ENCODE measurements at regions not wholly inside any gene's neighbourhood (a gene's known extent, or its start where the extent isn't known, plus 50 kb on each side); places are given as distances from the start of the nearest gene placed in this dataset.

- no peak for TF ChIP-seq RARB (CRISPR knock-in tag; IDR thresholded peaks at IDR 0.05)
- TF ChIP-seq NPAS2 (CRISPR knock-in tag; IDR thresholded peaks at IDR 0.05; ENCODE audit: borderline replicate concordance), result no peak
These were observed 179.4 kb downstream of the RBM46 start (continued) for GRCh38 chr4:154960476-154960875.

- TF ChIP-seq MAZ (IDR thresholded peaks at IDR 0.05; ENCODE audit: borderline replicate concordance, low read depth, low read length) (no peak), ZSCAN20 (CRISPR knock-in tag; IDR thresholded peaks at IDR 0.05) (no peak), E2F6 (IDR thresholded peaks at IDR 0.05; ENCODE audit: borderline replicate concordance, low read depth) (no peak), TFCP2L1 (CRISPR knock-in tag; IDR thresholded peaks at IDR 0.05) (no peak), HOXB5 (CRISPR knock-in tag; IDR thresholded peaks at IDR 0.05) (no peak), NPAS2 (CRISPR knock-in tag; IDR thresholded peaks at IDR 0.05; ENCODE audit: borderline replicate concordance) (no peak), POLR2AphosphoS2 (conservative IDR thresholded peaks at IDR 0.05; ENCODE audit: low read length) (no peak), FOSB (CRISPR knock-in tag; IDR thresholded peaks at IDR 0.05) (no peak), HDAC2 (IDR thresholded peaks at IDR 0.05) (no peak), MYC (IDR thresholded peaks at IDR 0.05; ENCODE audit: borderline replicate concordance, low read length) (no peak), JUN (IDR thresholded peaks at IDR 0.05) (no peak)
- 7% methylated on average over 1 of the region's 1 CpG for WGBS (ENCODE audit: missing lambda C conversion rate)
- ATAC-seq (no peak), FAIRE-seq (no peak), DNase-seq (ENCODE audit: low read depth in 1 of 2, low spot score in 1 of 2) (no peak)
- Histone ChIP-seq H3K4me1 (no peaks in the 10 kb centered on the region), H3K4me3 (no peak overlapping the region), H3K9me3 (no peaks in the 10 kb centered on the region), H3K27ac (no peak overlapping the region), H3K4me2 (no peak overlapping the region)
- POLR2A ChIA-PET, result no interaction called here
- CTCF ChIA-PET, result no interaction called here
These were observed 180.2 kb downstream of the RBM46 start for GRCh38 chr4:154961263-154961662.

GRCh38 chr4:154973244-154974035 lies 192.4 kb downstream of the RBM46 start:
- POLR2A ChIA-PET, result no interaction called here
- ATAC-seq (no peak), DNase-seq (ENCODE audit: low read depth in 1 of 2, low spot score in 1 of 2) (no peak), FAIRE-seq (no peak)
- no peak overlapping the region for H3K27ac ChIP-seq
- no peaks in the 10 kb centered on the region for H3K4me1 ChIP-seq
- WGBS (ENCODE audit: missing lambda C conversion rate), result 19% methylated on average over 6 of the region's 6 CpGs
- CTCF ChIA-PET, result no interaction called here
- no peaks in the 10 kb centered on the region for H3K9me3 ChIP-seq
- no peak overlapping the region for H3K4me3 ChIP-seq
- no peak overlapping the region for H3K4me2 ChIP-seq
- TF ChIP-seq MYC (IDR thresholded peaks at IDR 0.05; ENCODE audit: borderline replicate concordance, low read length) (no peak), MAFK (IDR thresholded peaks at IDR 0.05; ENCODE audit: partially characterized antibody) (no peak), POLR2A (IDR thresholded peaks at IDR 0.05; ENCODE audit: low read length) (no peak), GATA3 (IDR thresholded peaks at IDR 0.05; ENCODE audit: borderline replicate concordance) (no peak), RCOR1 (IDR thresholded peaks at IDR 0.05; ENCODE audit: low read depth, low read length) (no peak), FOSL2 (IDR thresholded peaks at IDR 0.05) (no peak), FOSL2 (CRISPR knock-in tag; IDR thresholded peaks at IDR 0.05) (no peak), ESRRA (IDR thresholded peaks at IDR 0.05; ENCODE audit: borderline replicate concordance, low read length) (no peak), CHD2 (IDR thresholded peaks at IDR 0.05; ENCODE audit: low read length, partially characterized antibody) (no peak), CTCF (IDR thresholded peaks at IDR 0.05) (no peak), SMC3 (IDR thresholded peaks at IDR 0.05) (no peak), NPAS2 (CRISPR knock-in tag; IDR thresholded peaks at IDR 0.05; ENCODE audit: borderline replicate concordance) (no peak), HMGXB4 (CRISPR knock-in tag; IDR thresholded peaks at IDR 0.05; ENCODE audit: borderline replicate concordance) (no peak), HOXB13 (CRISPR knock-in tag; IDR thresholded peaks at IDR 0.05; ENCODE audit: low read depth) (no peak), NR3C1 (IDR thresholded peaks at IDR 0.05) (no peak), CBX2 (IDR thresholded peaks at IDR 0.05; ENCODE audit: borderline replicate concordance, low read depth) (no peak), SREBF2 (IDR thresholded peaks at IDR 0.05) (no peak)

Data from A549 (cell line).